ENCODE measurements at regions not wholly inside any gene's neighbourhood (a gene's known extent, or its start where the extent isn't known, plus 50 kb on each side); places are given as distances from the start of the nearest gene placed in this dataset.

DNA sequence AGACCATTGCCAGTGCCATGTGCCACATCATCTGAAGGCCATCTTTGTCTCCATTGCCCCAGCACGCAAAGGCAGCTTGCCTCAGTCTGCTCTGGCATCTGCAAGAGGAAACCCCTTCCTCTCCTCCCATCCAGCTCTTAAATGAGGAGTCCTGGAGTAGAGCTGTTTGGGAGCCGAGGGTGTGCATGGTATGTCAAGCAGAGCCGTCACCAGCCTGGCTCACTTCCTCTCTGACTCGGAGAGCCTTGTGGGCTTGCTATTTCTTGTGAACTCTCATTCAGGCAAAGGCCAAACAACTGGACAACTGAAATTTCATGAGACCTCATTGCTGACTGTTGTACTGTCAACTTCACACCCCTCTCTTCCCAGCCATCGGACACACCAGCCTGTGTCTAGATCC is 143.9 kb downstream of the SIPA1L2 start:
- no peaks in the 10 kb centered on the region for H3K27me3 Mint-ChIP-seq (ENCODE audit: insufficient read depth)
- H3K4me1 ChIP-seq (ENCODE audit: control insufficient read depth, insufficient read depth, low read length), result no peaks in the 10 kb centered on the region
- no peak overlapping the region for H3K9ac ChIP-seq (ENCODE audit: extremely low read depth, low read length, poor library complexity, severe bottlenecking)
- no peaks in the 10 kb centered on the region for H3K27me3 ChIP-seq (ENCODE audit: control insufficient read depth, insufficient read depth, low read length, poor library complexity, severe bottlenecking)
- no peak overlapping the region for H3K27ac ChIP-seq (ENCODE audit: low read depth, low read length)
- peaks cover 52% of the 10 kb centered on the region for H3K36me3 Mint-ChIP-seq (ENCODE audit: low read depth)
- H3K9me3 Mint-ChIP-seq, result no peaks in the 10 kb centered on the region
- peaks cover 90% of the 10 kb centered on the region for H3K36me3 ChIP-seq (ENCODE audit: control insufficient read depth, insufficient read depth, low read length)
- H3K4me1 Mint-ChIP-seq, result peaks cover 12% of the 10 kb centered on the region
- DNase-seq, result no peak
- 93 to 97% methylated on average over 3 to 5 of the region's 5 CpGs for WGBS, 2 experiments (ENCODE audit: insufficient coverage in 1 of 2, insufficient read length in 1 of 2)
- no peak overlapping the region for H3K4me3 ChIP-seq (ENCODE audit: low read length)
- H3K9me3 ChIP-seq (ENCODE audit: control insufficient read depth, low read length), result no peaks in the 10 kb centered on the region
- TF ChIP-seq, protein P1, sequence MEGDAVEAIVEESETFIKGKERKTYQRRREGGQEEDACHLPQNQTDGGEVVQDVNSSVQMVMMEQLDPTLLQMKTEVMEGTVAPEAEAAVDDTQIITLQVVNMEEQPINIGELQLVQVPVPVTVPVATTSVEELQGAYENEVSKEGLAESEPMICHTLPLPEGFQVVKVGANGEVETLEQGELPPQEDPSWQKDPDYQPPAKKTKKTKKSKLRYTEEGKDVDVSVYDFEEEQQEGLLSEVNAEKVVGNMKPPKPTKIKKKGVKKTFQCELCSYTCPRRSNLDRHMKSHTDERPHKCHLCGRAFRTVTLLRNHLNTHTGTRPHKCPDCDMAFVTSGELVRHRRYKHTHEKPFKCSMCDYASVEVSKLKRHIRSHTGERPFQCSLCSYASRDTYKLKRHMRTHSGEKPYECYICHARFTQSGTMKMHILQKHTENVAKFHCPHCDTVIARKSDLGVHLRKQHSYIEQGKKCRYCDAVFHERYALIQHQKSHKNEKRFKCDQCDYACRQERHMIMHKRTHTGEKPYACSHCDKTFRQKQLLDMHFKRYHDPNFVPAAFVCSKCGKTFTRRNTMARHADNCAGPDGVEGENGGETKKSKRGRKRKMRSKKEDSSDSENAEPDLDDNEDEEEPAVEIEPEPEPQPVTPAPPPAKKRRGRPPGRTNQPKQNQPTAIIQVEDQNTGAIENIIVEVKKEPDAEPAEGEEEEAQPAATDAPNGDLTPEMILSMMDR (conservative IDR thresholded peaks at IDR 0.05), result no peak
- no peak overlapping the region for H3K27ac Mint-ChIP-seq
- H3K4me3 Mint-ChIP-seq, result no peak overlapping the region

DNA sequence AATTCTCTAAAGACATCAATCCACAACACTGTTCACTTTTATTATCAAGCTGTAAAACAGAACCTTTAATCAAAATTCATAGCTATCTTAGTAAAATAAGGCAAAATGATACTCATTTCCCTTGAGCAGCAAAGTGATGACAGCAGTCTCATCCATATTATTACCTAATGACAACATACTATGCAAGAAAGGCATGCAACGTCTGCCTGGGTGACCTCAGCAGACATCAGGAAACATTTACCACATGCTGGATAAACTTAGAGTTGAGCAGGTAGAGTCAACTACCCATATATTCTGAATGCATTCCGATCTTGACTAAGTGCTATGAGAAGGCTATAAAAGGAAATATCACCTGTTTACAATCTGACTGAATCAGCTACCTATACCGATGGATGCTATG is 145.1 kb downstream of the SIPA1L2 start:
- no peaks in the 10 kb centered on the region for H3K4me1 ChIP-seq (ENCODE audit: control insufficient read depth, insufficient read depth, low read length)
- H3K27me3 ChIP-seq (ENCODE audit: control insufficient read depth, insufficient read depth, low read length, poor library complexity, severe bottlenecking), result no peaks in the 10 kb centered on the region
- no peak overlapping the region for H3K9ac ChIP-seq (ENCODE audit: extremely low read depth, low read length, poor library complexity, severe bottlenecking)
- no peak for DNase-seq
- WGBS, 2 experiments (ENCODE audit: insufficient coverage in 1 of 2, insufficient read length in 1 of 2), result 82 to 90% methylated on average over 3 of the region's 3 CpGs
- Mint-ChIP-seq H3K27me3 (ENCODE audit: insufficient read depth) (no peaks in the 10 kb centered on the region), H3K36me3 (ENCODE audit: low read depth) (peaks cover 44% of the 10 kb centered on the region), H3K27ac (no peak overlapping the region), H3K4me3 (no peak overlapping the region), H3K4me1 (peaks cover 12% of the 10 kb centered on the region), H3K9me3 (no peaks in the 10 kb centered on the region)
- no peak overlapping the region for H3K27ac ChIP-seq (ENCODE audit: low read depth, low read length)
- no peak overlapping the region for H3K4me3 ChIP-seq (ENCODE audit: low read length)
- H3K36me3 ChIP-seq (ENCODE audit: control insufficient read depth, insufficient read depth, low read length), result peaks cover 90% of the 10 kb centered on the region
- TF ChIP-seq, protein P1 (conservative IDR thresholded peaks at IDR 0.05), result no peak
- no peaks in the 10 kb centered on the region for H3K9me3 ChIP-seq (ENCODE audit: control insufficient read depth, low read length)

DNA sequence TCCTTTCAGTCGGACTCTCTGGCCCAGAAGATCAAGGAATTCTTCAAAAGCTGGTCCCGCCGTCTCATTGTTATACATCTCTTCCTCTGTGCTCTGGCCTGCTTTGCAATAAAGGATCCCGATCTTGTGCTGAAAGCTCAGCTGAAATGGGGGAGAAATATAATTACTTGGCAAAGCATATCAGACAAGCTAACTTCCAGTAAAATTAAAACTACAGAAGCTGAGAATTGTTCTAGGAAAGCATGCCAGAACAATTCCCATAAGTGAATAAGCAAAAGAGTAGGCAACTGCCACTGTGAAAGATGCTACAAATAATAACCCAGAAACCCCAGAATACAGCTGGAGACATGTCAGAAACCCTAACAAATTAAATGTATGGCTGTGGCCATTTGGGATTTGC is 146.1 kb downstream of the SIPA1L2 start:
- TF ChIP-seq, protein P1 (conservative IDR thresholded peaks at IDR 0.05), result no peak
- WGBS, 2 experiments (ENCODE audit: insufficient coverage in 1 of 2, insufficient read length in 1 of 2), result 91 to 95% methylated on average over 3 to 4 of the region's 4 CpGs
- no peak overlapping the region for H3K27ac Mint-ChIP-seq

More for the DNA sequence above, 146.1 kb downstream of the SIPA1L2 start:
- H3K36me3 Mint-ChIP-seq (ENCODE audit: low read depth), result peaks cover 46% of the 10 kb centered on the region
- Histone ChIP-seq H3K9me3 (ENCODE audit: control insufficient read depth, low read length) (no peaks in the 10 kb centered on the region), H3K4me1 (ENCODE audit: control insufficient read depth, insufficient read depth, low read length) (no peaks in the 10 kb centered on the region), H3K4me3 (ENCODE audit: low read length) (no peak overlapping the region), H3K36me3 (ENCODE audit: control insufficient read depth, insufficient read depth, low read length) (peaks cover 90% of the 10 kb centered on the region), H3K27me3 (ENCODE audit: control insufficient read depth, insufficient read depth, low read length, poor library complexity, severe bottlenecking) (no peaks in the 10 kb centered on the region), H3K9ac (ENCODE audit: extremely low read depth, low read length, poor library complexity, severe bottlenecking) (no peak overlapping the region), H3K27ac (ENCODE audit: low read depth, low read length) (no peak overlapping the region)
- H3K4me1 Mint-ChIP-seq, result peaks cover 12% of the 10 kb centered on the region
- DNase-seq, result no peak
- no peak overlapping the region for H3K4me3 Mint-ChIP-seq
- H3K27me3 Mint-ChIP-seq (ENCODE audit: insufficient read depth), result no peaks in the 10 kb centered on the region
- H3K9me3 Mint-ChIP-seq, result no peaks in the 10 kb centered on the region

All from endodermal cell (in vitro differentiated cells).